IMR-90 (cell line): ENCODE measurements at regions not wholly inside any gene's neighbourhood (a gene's known extent, or its start where the extent isn't known, plus 50 kb on each side); places are given as distances from the start of the nearest gene placed in this dataset.

Source experiments
- ATAC-seq: fragments of 200-7000 bp; cut with Tn5 transposase; 2 replicates; pipeline ENCODE4 v1.9.1; 2020; ENCODE audit warnings: low read depth, mild to moderate bottlenecking, moderate library complexity
- BruUV-seq: library from RNA; stranded (reverse); fragments of 400-500 nt; replicated peaks from 2 replicates; lab custom pipeline; 2021; lab: Mats Ljungman, UMichigan
- CTCF ChIA-PET: fragments of 300-600 bp; formaldehyde crosslinking; extraction: SDS; loops from one replicate; lab custom pipeline; 2021; ENCODE audit warnings: antibody characterized with exemption; lab: Yijun Ruan, JAX
- POLR2A ChIA-PET: fragments of 300-600 bp; sonication (Branson Sonifier 250); formaldehyde crosslinking; loops from one replicate; lab custom pipeline; 2022; ENCODE audit warnings: antibody characterized with exemption; ENCODE audit not compliant: unreplicated experiment; lab: Charles Lee
- DNase-seq: peaks from one replicate; pipeline ENCODE4 v3.0.0; 2013
- H2AFZ ChIP-seq: replicated peaks from 2 replicates; pipeline ENCODE3; 2013; ENCODE audit warnings: low read length, mild to moderate bottlenecking; ENCODE audit not compliant: poor library complexity
- H2AK5ac ChIP-seq: 2 replicates; pipeline ENCODE4 v1.6.1; 2013; ENCODE audit warnings: low read depth, low read length, inconsistent platforms
- H2AK9ac ChIP-seq: replicated peaks from 2 replicates; pipeline ENCODE3; 2013; ENCODE audit warnings: mild to moderate bottlenecking, low read depth, low read length, moderate library complexity; ENCODE audit not compliant: poor library complexity
- H2BK120ac ChIP-seq: 2 replicates; pipeline ENCODE4 v1.6.1; 2013; ENCODE audit warnings: low read depth, low read length, inconsistent platforms
- H2BK15ac ChIP-seq: 3 replicates; pipeline ENCODE4 v1.6.1; 2013; ENCODE audit warnings: low read depth, low read length, inconsistent platforms
- H2BK20ac ChIP-seq: 2 replicates; pipeline ENCODE4 v1.6.1; 2013; ENCODE audit warnings: low read depth, mild to moderate bottlenecking, inconsistent platforms, low read length, moderate library complexity
- H2BK5ac ChIP-seq: 2 replicates; pipeline ENCODE4 v1.6.1; 2013; ENCODE audit warnings: mild to moderate bottlenecking, low read depth, low read length, inconsistent platforms; ENCODE audit not compliant: poor library complexity, severe bottlenecking
- H3K14ac ChIP-seq: replicated peaks from 2 replicates; pipeline ENCODE4 v1.6.1; 2013; ENCODE audit warnings: low read depth, low read length, inconsistent platforms
- H3K18ac ChIP-seq: 2 replicates; pipeline ENCODE4 v1.6.1; 2013; ENCODE audit warnings: low read depth, low read length, control low read depth
- H3K23ac ChIP-seq: 2 replicates; pipeline ENCODE4 v1.6.1; 2013; ENCODE audit warnings: low read depth, low read length, inconsistent platforms
- H3K27ac ChIP-seq: 2 replicates; pipeline ENCODE4 v1.5.1; 2013; ENCODE audit warnings: mild to moderate bottlenecking, control low read depth, low read length; ENCODE audit not compliant: insufficient read depth
- H3K27me3 ChIP-seq: 2 replicates; pipeline ENCODE4 v1.6.1; 2013; ENCODE audit warnings: low read length; ENCODE audit not compliant: control insufficient read depth, insufficient read depth
- H3K36me3 ChIP-seq: 2 replicates; pipeline ENCODE4 v1.6.1; 2013; ENCODE audit warnings: low read length, mixed read lengths; ENCODE audit not compliant: control insufficient read depth, insufficient read depth
- H3K4ac ChIP-seq: 2 replicates; pipeline ENCODE4 v1.6.1; 2013; ENCODE audit warnings: low read depth, low read length, inconsistent platforms
- H3K4me1 ChIP-seq: 2 replicates; pipeline ENCODE4 v1.6.1; 2013; ENCODE audit warnings: low read length, mixed read lengths; ENCODE audit not compliant: control insufficient read depth, insufficient read depth
- H3K4me2 ChIP-seq: 2 replicates; pipeline ENCODE4 v1.6.1; 2013; ENCODE audit warnings: low read depth, mild to moderate bottlenecking, control low read depth, low read length, moderate library complexity
- H3K4me3 ChIP-seq: 2 replicates; pipeline ENCODE4 v1.5.1; 2013; ENCODE audit warnings: low read depth, mild to moderate bottlenecking, control low read depth, low read length, moderate library complexity; ENCODE audit not compliant: insufficient read depth
- H3K56ac ChIP-seq: 2 replicates; pipeline ENCODE4 v1.6.1; 2013; ENCODE audit warnings: low read length, inconsistent platforms; ENCODE audit not compliant: insufficient read depth; ENCODE audit errors: extremely low read depth
- H3K79me1 ChIP-seq, 2 experiments: 2 replicates each; pipeline ENCODE4 v1.6.1; 2013; ENCODE audit warnings: low read length in 2 of 2, inconsistent platforms in 1 of 2, low read depth in 1 of 2
- H3K9ac ChIP-seq: 2 replicates; pipeline ENCODE4 v1.6.1; 2013; ENCODE audit warnings: low read depth, low read length, control low read depth
- H3K9me1 ChIP-seq: 2 replicates; pipeline ENCODE4 v1.6.1; 2013; ENCODE audit warnings: low read length, inconsistent platforms; ENCODE audit not compliant: insufficient read depth
- H3K9me3 ChIP-seq: 2 replicates; pipeline ENCODE4 v1.6.1; 2013; ENCODE audit warnings: low read length; ENCODE audit not compliant: control insufficient read depth, insufficient read depth
- H4K20me1 ChIP-seq: 2 replicates; pipeline ENCODE4 v1.6.1; 2013; ENCODE audit warnings: low read length, inconsistent platforms; ENCODE audit not compliant: insufficient read depth
- H4K5ac ChIP-seq: 2 replicates; pipeline ENCODE4 v1.6.1; 2013; ENCODE audit warnings: mild to moderate bottlenecking, low read depth, low read length, control low read depth
- H4K8ac ChIP-seq, 2 experiments: 2 replicates each; pipeline ENCODE4 v1.6.1; 2013; ENCODE audit warnings: low read depth in 2 of 2, low read length in 2 of 2, control low read depth in 1 of 2, inconsistent platforms in 1 of 2
- H4K91ac ChIP-seq: 2 replicates; pipeline ENCODE4 v1.6.1; 2013; ENCODE audit warnings: low read depth, low read length, inconsistent platforms; ENCODE audit not compliant: insufficient read depth
- RAD21 ChIP-seq: IDR thresholded peaks from 2 replicates; pipeline ENCODE4 v1.6.1; 2012; ENCODE audit warnings: low read length, improper control_type of control experiment
- WGBS, 2 experiments: methylation state at CpG; one replicate each; pipeline versions ENCODE4 v1.1.5 to v1.1.7; 2013; ENCODE audit warnings: missing lambda C conversion rate in 2 of 2; ENCODE audit not compliant: insufficient read length in 1 of 2; ENCODE audit errors: extremely low coverage in 2 of 2; 5-methylcytosine and 5-hydroxymethylcytosine counted together
- dilution Hi-C: fragments of 300-500 bp; cut with HindIII; formaldehyde crosslinking; loops from one replicate; pipeline ENCODE4 v1.14.3; 2018; ENCODE audit warnings: low sequenced_read_pairs; ENCODE audit not compliant: unreplicated experiment
- in situ Hi-C: fragments of 300-500 bp; cut with MboI; formaldehyde crosslinking; loops from 3 replicates; pipeline ENCODE4 v1.14.3; 2019; ENCODE audit warnings: low sequenced_read_pairs, inconsistent platforms, mixed read lengths
- intact Hi-C: fragments of 100-400 bp; cut with micrococcal nuclease; formaldehyde crosslinking; loops from 2 replicates; pipeline ENCODE4 v1.10.0; 2022

DNA sequence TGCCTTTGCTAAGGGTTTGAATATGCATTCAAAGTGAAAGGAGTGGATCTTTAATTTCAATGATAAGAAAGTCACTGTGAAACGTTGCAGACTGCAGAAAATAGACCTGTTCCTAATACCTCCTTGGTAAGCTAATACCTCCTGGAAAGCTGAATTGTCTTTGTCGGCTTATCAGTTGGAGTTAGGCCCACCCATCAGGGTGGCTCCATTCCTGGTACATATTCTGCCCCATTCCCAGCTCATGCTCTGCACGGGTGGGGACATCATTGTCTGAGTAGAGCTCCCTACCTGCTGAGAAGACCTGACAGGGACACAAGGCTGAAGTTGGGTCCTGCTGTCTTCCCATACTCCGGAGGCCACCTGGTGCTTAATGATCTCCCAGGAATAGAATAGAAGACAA lies 203.3 kb downstream of the EN1 start:
- ATAC-seq (no peak), DNase-seq (no peak)
- Histone ChIP-seq H3K23ac (no peak overlapping the region), H3K27ac (no peak overlapping the region), H2BK120ac (no peak overlapping the region), H3K4me3 (no peak overlapping the region), H3K18ac (no peak overlapping the region), H3K27me3 (no peaks in the 10 kb centered on the region), H3K4me2 (no peak overlapping the region), H3K79me1 (no peaks in the 10 kb centered on the region), H2AK5ac (no peak overlapping the region), H3K36me3 (no peaks in the 10 kb centered on the region), H2BK5ac (no peak overlapping the region), H3K56ac (no peak overlapping the region), H4K91ac (no peak overlapping the region), H2AFZ (no peak overlapping the region), H3K9me3 (no peaks in the 10 kb centered on the region), H3K4me1 (no peaks in the 10 kb centered on the region), H2BK15ac (no peak overlapping the region), H3K14ac (no peak overlapping the region), H2AK9ac (no peak overlapping the region), H2BK20ac (no peak overlapping the region), H4K5ac (no peak overlapping the region), H3K9ac (no peak overlapping the region), H3K4ac (no peak overlapping the region), H3K9me1 (no peaks in the 10 kb centered on the region), H4K20me1 (no peaks in the 10 kb centered on the region), H4K8ac (no peak overlapping the region)
- BruUV-seq, result no TSS peak
- in situ Hi-C loops, result no loop called here
- intact Hi-C loops, result no loop called here
- POLR2A ChIA-PET, result no interaction called here
- dilution Hi-C loops, result no loop called here
- TF ChIP-seq RAD21, result no peak
- CTCF ChIA-PET, result no interaction called here
- no CpG with 5 or more reads among the region's 4 CpGs for WGBS, 2 experiments
